GM06990 (cell line): ENCODE measurements at regions not wholly inside any gene's neighbourhood (a gene's known extent, or its start where the extent isn't known, plus 50 kb on each side); places are given as distances from the start of the nearest gene placed in this dataset.

Experiments used
- DNase-seq: peaks from one replicate; pipeline ENCODE4 v3.0.0-alpha.2; 2011; ENCODE audit not compliant: insufficient read length; ENCODE audit errors: extremely low read depth
- H3K27me3 ChIP-seq: replicated peaks from 2 replicates; pipeline ENCODE4 v1.6.0; 2011; ENCODE audit warnings: low read length; ENCODE audit not compliant: control insufficient read depth, insufficient read depth
- H3K36me3 ChIP-seq: 2 replicates; pipeline ENCODE4 v1.5.1; 2011; ENCODE audit warnings: low read length; ENCODE audit not compliant: control insufficient read depth, insufficient read depth
- H3K4me3 ChIP-seq: replicated peaks from 2 replicates; pipeline ENCODE4 v1.5.1; 2011; ENCODE audit warnings: low read depth, mild to moderate bottlenecking, control low read depth, low read length
- CTCF ChIP-seq: IDR thresholded peaks from 2 replicates; pipeline ENCODE4 v1.5.1; 2011; ENCODE audit warnings: low read length, control low read depth, mild to moderate bottlenecking, inconsistent platforms; ENCODE audit not compliant: insufficient read depth, poor library complexity, severe bottlenecking

- DNase-seq = no peak
- TF ChIP-seq CTCF = no peak
- H3K27me3 ChIP-seq = no peaks in the 10 kb centered on the region
These were observed 130.7 kb upstream of the ARID1B start for GRCh38 chr6:156646496-156646895.

GRCh38 chr6:156645097-156645496, 132.1 kb upstream of the ARID1B start:
- Histone ChIP-seq H3K4me3 (no peak overlapping the region), H3K36me3 (no peaks in the 10 kb centered on the region), H3K27me3 (no peaks in the 10 kb centered on the region)
- TF ChIP-seq CTCF = no peak
- no peak for DNase-seq

More at GRCh38 chr6:156646496-156646895, 130.7 kb upstream of the ARID1B start:
- H3K4me3 ChIP-seq = no peak overlapping the region
- H3K36me3 ChIP-seq = no peaks in the 10 kb centered on the region

- H3K27me3 ChIP-seq = no peaks in the 10 kb centered on the region
- H3K36me3 ChIP-seq = no peaks in the 10 kb centered on the region
- H3K4me3 ChIP-seq = no peak overlapping the region
- DNase-seq = no peak
- TF ChIP-seq CTCF = no peak
These were observed 138.0 kb upstream of the ARID1B start for GRCh38 chr6:156639009-156639721.

- no peak for TF ChIP-seq CTCF
- Histone ChIP-seq H3K4me3 (no peak overlapping the region), H3K27me3 (no peaks in the 10 kb centered on the region), H3K36me3 (no peaks in the 10 kb centered on the region)
- DNase-seq = no peak
These were observed 138.6 kb upstream of the ARID1B start for GRCh38 chr6:156638581-156638980.

GRCh38 chr6:156634951-156635371, 142.2 kb upstream of the ARID1B start:
- H3K4me3 ChIP-seq = no peak overlapping the region
- H3K36me3 ChIP-seq = no peaks in the 10 kb centered on the region

More at GRCh38 chr6:156634951-156635371, 142.2 kb upstream of the ARID1B start:
- no peak for TF ChIP-seq CTCF
- H3K27me3 ChIP-seq = no peaks in the 10 kb centered on the region
- DNase-seq = peak; percentile 47
